BE2C (cell line): ENCODE measurements at regions not wholly inside any gene's neighbourhood (a gene's known extent, or its start where the extent isn't known, plus 50 kb on each side); places are given as distances from the start of the nearest gene placed in this dataset.

Experiments
- DNase-seq: peaks from one replicate; pipeline ENCODE4 v3.0.0-alpha.2; 2020
- H3K27me3 ChIP-seq: fragments of 250-450 bp; sonication (Bioruptor Pico); 2 replicates; pipeline ENCODE4 v1.5.1; 2020; ENCODE audit warnings: mild to moderate bottlenecking
- H3K36me3 ChIP-seq: fragments of 250-450 bp; sonication (Bioruptor Pico); 2 replicates; pipeline ENCODE4 v1.5.1; 2020; ENCODE audit warnings: mild to moderate bottlenecking
- H3K4me1 ChIP-seq: fragments of 250-450 bp; sonication (Bioruptor Pico); 2 replicates; pipeline ENCODE4 v1.5.1; 2020
- H3K4me3 ChIP-seq: 2 replicates; pipeline ENCODE4 v1.5.1; 2011; ENCODE audit warnings: low read depth, low read length
- H3K9me3 ChIP-seq: fragments of 250-450 bp; sonication (Bioruptor Pico); 2 replicates; pipeline ENCODE4 v1.5.1; 2020
- CTCF ChIP-seq: IDR thresholded peaks from 2 replicates; pipeline ENCODE4 v1.5.1; 2012; ENCODE audit warnings: mild to moderate bottlenecking, low read depth, low read length

- Histone ChIP-seq H3K4me3 (no peak overlapping the region), H3K36me3 (no peaks in the 10 kb centered on the region), H3K4me1 (no peaks in the 10 kb centered on the region), H3K27me3 (no peaks in the 10 kb centered on the region), H3K9me3 (no peaks in the 10 kb centered on the region)
- TF ChIP-seq CTCF: no peak
- DNase-seq: no peak
These were observed 167.6 kb upstream of the EOMES start for GRCh38 chr3:27889745-27890144.

DNA sequence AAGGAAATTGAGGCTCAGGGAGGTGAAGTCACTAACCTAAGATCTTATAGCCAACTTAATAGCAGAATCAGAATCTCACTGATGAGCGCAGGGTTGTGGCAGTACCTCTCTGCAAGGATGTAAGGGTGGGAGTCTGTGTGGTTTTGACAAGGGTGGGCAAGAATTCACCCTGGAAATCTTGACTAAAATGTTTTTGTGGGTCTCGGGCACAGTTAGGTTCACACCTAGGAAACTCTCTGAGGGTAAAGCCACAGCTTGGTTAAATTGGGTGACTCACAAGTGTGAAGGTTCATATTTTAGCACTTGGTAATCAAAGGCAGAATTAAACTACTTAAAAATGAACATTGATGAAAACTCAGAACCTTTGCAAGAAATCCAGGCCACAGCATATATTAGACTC, 178.2 kb upstream of the EOMES start:
- TF ChIP-seq CTCF: no peak

GRCh38 chr3:27903446-27903845, 181.3 kb upstream of the EOMES start:
- Histone ChIP-seq H3K4me3 (no peak overlapping the region), H3K9me3 (no peaks in the 10 kb centered on the region), H3K27me3 (no peaks in the 10 kb centered on the region), H3K36me3 (no peaks in the 10 kb centered on the region), H3K4me1 (no peaks in the 10 kb centered on the region)
- TF ChIP-seq CTCF: no peak
- no peak for DNase-seq

More for the DNA sequence above, 178.2 kb upstream of the EOMES start:
- no peak for DNase-seq
- H3K9me3 ChIP-seq: no peaks in the 10 kb centered on the region
- no peaks in the 10 kb centered on the region for H3K36me3 ChIP-seq
- no peaks in the 10 kb centered on the region for H3K4me1 ChIP-seq
- no peaks in the 10 kb centered on the region for H3K27me3 ChIP-seq
- H3K4me3 ChIP-seq: no peak overlapping the region

DNA sequence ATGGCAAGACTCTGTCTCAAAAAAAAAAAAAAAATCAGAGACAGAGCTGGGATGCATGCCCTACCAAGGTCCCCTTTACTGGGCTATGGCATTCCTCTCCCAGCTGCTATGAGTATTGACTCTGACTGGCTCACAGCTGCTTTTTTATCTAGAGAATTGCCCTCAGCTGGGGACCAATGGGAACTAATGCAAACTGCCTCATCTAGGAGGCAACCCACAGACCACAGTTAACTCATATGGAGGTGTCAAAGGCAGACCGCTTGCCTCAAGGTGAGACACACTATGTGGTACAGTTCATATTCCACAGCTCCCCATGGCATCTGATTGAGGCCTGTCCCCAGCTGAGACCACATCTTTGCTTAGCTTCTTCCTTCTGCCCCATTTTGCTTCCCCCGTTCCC, 183.5 kb upstream of the EOMES start:
- Histone ChIP-seq H3K36me3 (no peaks in the 10 kb centered on the region), H3K27me3 (no peaks in the 10 kb centered on the region), H3K4me1 (no peaks in the 10 kb centered on the region), H3K9me3 (no peaks in the 10 kb centered on the region), H3K4me3 (no peak overlapping the region)
- no peak for TF ChIP-seq CTCF
- DNase-seq: no peak

- no peak overlapping the region for H3K4me3 ChIP-seq
- no peaks in the 10 kb centered on the region for H3K9me3 ChIP-seq
- H3K27me3 ChIP-seq: no peaks in the 10 kb centered on the region
- H3K4me1 ChIP-seq: no peaks in the 10 kb centered on the region
- DNase-seq: no peak
- TF ChIP-seq CTCF: no peak
- H3K36me3 ChIP-seq: no peaks in the 10 kb centered on the region
These were observed 185.0 kb upstream of the EOMES start for GRCh38 chr3:27907148-27907547.

GRCh38 chr3:27907929-27908328, 185.8 kb upstream of the EOMES start:
- no peaks in the 10 kb centered on the region for H3K27me3 ChIP-seq
- H3K36me3 ChIP-seq: no peaks in the 10 kb centered on the region
- H3K4me1 ChIP-seq: no peaks in the 10 kb centered on the region
- DNase-seq: no peak
- H3K4me3 ChIP-seq: no peak overlapping the region
- H3K9me3 ChIP-seq: no peaks in the 10 kb centered on the region
- TF ChIP-seq CTCF: no peak
